NCI-H1694 treated with DMSO at 0.1 percent for 48 hours (cell line): ENCODE measurements at regions not wholly inside any gene's neighbourhood (a gene's known extent, or its start where the extent isn't known, plus 50 kb on each side); places are given as distances from the start of the nearest gene placed in this dataset.
"Not testable (repeated sequence)": the region's sequence is repeated elsewhere in the genome, so short reads cannot be mapped to it uniquely, and the experiment has no call there.

Source experiments
- DNase-seq: peaks from one replicate; lab custom pipeline; 2025; lab: John Stamatoyannopoulos, UW

DNA sequence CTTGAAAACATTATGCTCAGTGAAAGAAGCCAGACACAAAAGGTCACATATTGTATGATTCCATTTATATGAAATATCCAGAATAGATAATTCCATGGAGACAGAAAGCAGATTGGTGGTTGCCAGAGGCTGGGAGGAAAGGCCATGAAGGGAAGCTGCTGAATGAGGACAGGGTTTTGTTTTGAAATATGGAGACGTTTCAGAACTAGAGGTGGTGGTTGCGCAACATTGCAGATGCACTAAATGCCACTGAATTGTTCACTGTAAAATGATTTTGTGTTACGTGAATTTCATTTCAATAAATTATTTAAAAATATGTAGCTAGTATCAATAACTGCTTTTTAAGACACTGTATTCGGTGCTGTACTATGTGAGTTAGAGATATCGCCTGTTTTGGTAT is 101.7 kb upstream of the ZNF236 start:
- no peak for DNase-seq

DNA sequence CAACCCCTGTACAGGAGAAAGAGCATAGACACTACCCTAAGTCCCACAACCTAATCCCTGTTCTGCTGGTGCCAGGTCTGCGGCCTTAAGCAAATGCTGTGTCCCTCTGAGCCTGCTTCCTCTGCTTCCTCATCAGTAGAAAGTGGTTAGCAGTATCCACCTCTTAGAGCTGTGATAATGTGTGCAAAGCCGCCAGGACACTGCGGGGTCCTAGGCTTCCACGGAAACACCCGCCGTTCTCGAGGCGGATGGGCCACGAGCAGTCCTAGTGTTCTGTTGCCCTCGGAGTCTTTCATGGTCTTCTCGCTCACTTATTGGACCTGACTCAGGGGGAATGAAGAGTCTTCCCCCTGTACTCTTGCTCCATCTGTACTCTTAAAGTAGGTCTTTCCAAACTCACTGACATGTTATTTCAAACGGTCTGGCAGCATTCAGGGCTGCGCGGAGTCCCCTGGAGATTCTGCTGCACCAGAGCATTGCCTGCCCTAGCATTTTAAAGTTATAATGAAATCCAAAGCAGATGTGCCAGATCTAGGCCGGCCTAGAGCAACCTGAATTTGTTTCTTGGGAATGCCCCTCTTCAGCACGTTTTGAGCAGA is 107.2 kb upstream of the ZNF236 start:
- no peak for DNase-seq

DNA sequence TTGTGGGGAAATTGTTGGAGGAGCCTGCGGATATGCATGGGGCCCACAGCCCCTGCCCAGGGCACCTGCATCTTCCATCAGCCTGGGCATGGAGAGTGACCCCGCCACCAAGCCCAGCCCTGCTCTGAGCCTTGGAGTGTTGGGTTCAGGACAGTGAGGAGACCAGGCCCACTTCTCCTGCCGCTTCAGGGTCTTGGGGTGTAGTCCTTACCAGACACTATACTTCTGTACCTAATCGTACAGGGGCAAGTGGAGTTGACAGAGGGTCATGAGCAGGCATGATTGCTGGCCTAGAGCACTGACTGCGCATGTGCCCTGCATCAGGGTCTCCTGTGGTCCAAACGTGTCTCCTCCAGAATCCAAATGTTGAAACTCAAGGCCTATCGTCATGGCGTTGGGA is 108.9 kb upstream of the ZNF236 start:
- DNase-seq = no peak

DNA sequence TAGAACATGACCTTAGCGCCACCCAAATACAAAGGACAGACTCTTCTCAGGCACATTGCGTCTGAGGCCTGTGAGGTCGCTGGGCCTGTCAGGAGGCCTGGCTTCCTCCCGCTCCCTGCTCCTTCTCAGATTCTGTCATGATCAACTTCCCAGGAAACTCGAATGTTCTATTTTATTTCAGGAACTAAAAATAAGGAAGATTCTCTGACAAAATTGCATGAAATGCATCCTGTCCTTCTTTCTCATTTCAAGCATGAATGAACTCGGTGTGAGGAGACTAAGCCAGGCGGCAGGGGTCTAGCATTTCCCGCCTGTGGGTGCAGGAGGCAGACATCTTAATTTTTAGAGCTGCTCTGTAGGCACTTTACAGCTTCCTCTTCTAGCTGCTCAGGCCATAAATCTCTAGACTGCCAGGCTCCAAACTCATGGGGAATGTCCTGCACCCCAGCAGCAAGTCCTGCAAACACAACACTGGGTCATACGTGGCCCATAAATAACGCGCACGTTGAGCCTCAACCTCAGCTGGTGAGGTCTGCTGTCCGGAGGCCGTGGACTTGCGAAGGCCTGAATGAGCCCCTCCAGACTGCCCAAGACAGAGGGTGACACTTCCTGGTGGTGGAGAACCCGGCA is 109.7 kb upstream of the ZNF236 start:
- DNase-seq = no peak

DNA sequence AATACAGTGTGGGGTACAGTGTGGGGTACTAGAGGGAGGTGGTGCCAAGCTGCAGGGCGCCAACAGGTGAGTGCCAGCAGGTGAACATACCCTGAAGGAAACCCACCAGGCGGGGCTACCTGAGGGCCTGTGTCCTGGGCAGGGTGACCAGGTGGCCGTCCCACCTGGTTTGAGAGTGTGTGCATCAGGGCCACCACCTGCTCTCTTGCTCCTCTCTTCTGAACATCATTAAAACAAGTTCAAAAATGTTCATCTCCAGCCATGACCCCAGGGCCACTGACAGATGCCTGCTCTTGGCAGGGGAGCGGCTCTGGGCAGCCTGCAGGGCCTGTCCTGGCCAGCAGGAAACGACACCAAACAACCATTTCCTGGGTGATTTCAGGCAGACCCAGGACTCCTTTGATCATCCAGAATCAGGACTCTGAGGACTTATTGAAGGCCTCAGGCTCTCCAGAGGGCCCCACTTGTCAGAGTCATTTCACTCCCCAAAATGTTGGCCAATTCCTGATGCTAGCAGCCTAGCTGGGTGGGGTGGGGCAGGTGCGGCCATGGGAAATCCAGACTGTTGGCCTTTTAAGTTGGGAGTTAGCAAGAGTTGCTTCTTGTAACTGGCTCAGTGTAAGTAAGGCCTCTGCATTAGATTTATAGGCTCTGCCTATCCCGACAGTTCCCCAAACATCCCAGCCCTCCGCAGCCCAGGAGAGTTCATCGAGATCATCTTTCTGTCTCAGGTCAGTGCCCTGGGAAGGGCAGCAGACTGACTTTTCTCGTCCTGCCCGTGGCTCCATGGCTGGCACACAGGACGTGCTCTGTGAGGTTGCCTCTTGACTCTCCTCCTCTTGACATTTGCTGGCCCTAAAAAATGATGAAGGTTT is 111.5 kb upstream of the ZNF236 start:
- no peak for DNase-seq

DNA sequence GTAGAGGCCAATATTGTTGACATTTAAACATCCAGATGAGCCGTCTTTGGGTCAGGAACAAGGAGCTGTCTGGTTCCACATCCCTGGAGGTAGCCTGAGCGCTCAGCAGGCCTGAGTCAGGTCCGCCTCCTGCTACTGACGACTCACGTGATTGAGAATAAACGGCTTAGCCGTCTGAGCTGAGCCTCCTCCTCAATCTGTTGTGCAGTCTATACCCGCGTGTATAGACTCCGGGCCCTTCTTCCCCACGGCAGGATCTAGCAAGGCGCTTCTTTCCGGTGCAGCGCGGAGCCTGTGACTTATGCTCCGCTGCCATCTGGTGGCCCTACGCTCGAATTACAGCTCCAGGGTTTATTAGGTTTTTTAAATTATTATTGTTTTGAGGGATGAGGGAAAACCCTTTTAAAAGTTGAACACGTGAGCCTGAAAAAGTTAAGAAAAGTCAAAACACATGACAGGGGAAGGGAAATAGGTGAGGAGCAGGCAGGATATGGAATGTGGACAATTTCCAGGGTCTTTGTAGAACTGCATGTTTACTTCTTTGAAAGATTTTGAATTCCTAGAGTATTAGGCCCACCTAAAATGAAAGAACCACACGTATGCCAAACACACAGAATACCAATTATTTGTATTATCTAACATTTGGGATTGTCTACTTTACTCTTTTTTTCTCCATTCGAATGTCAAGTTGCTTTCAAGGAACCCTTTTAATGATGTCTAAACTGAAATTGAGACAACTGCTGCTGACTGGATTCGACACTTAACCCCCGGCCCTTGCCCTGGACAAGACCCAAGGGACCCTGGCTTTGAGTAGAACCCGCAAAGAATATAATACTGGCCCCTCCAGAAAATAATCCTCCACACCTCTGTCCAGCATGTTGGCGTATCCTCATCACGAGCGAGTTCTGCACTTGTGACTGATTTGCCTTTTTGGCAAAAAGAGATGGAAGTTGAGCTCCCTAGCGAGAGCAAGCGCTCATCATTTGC is 112.4 kb upstream of the ZNF236 start:
- DNase-seq = peak; percentile 21

DNA sequence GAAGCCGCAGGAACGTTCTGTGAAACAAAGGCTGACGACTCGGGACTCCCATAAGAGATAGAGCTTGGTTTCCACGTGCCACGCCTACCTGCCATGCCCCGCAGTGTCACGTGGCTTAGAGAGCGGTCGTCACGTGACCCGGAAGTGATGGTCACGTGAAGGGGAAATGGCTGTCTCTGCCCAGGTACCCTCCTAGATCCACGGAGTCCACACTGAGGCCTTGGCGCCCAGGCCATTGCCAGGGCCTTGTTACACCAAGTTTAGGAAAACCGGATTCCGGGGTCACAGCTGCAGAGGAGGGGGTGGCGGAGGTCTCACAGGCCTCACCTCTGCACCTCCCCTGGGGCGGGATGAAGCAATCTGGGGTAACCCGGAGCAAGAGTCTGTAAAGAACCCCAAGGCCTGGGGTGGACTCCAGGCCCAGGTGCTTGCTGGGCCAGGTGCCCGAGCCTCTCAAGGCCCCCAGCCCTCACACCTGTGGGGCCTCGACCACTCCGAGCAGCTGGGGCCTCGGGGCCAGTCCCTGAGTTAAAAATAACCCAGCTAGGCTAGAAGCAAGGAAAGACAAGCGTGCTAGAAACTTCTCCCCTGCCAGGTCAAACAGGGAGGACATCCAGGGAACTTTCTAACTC is 113.5 kb upstream of the ZNF236 start:
- no peak for DNase-seq

DNA sequence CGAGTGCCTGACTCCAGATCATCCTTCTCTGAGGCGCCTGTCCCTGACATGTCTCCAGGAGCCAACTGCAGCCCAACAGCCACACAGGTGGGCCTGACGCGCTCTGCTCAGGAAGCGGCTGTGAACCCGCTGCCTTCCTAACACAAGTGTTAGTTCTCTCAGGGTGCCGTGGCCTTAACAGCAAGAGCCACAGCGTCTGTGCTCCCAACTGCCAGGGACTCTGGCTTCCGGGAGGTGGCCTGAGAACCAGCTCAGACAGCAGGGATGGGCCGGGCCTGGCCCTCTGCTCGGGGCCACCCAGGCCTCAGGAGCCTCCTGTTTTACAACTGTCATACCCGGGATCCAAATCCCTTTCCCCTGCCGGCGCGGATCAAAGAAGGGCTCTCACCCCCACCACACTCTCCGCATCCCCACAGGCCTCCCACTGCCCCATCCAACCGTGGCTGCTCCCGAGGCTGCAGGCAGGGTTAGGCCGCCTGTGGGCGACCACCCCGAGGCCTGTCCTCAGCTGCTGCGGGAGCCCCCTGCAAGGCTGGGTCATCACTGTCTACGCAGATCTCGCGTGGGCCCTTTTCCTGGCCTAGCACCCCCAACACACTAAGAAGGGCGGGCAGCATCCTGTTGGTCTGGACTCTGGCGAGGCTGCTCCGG is 114.2 kb upstream of the ZNF236 start:
- DNase-seq = no peak

DNA sequence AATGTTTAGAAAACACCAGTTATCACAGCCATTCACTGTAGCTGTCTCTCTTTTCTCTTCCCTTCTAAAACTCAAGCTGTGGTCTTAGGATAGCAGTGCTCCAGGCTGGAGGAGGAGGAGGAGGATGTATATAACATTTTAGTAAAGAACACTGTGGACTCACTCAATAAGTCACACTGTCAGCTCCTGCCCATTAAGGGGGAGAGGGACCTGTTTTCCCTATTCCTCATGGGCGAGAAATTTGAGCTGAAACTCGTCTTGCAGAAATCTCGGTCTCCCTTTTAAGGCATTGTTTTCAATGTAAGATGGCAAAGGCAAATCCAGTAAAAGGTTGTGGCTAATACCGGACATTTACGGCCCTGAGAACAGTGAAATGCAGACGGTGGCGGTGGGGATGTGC is 114.8 kb upstream of the ZNF236 start:
- no peak for DNase-seq

DNA sequence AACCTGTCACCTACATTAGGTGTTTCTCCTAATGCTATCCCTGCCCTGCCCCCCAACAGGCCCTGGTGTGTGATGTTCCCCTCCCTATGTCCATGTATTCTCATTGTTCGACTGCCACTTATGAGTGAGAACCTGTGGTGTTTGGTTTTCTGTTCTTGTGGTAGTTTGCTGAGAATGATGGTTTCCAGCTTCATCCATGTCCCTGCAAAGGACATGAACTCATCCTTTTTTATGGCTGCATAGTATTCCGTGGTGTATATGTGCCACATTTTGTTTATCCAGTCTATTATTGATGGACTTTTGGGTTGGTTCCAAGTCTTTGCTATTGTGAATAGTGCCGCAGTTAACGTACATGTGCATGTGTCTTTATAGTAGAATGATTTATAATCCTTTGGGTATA is 117.8 kb upstream of the ZNF236 start:
- not testable (repeated sequence) for DNase-seq

DNA sequence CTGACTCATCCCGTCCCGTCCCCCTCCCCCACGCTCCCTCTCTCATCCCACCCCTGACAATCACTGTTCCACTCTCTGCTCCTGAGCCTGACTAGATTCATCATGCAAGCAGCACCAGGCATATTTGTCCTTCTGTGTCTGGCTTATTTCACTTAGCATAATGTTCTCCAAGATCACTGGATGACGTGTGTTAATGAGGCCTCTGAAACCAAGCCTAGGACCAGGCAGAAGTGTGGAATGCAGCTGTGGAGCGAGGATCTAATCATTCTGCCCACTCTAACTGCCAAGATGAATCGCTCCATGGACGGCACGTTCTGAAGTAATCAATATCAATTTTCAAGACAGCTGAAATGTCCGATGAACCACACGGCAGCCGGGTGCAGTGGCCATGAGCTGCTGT is 122.4 kb upstream of the ZNF236 start:
- no peak for DNase-seq

DNA sequence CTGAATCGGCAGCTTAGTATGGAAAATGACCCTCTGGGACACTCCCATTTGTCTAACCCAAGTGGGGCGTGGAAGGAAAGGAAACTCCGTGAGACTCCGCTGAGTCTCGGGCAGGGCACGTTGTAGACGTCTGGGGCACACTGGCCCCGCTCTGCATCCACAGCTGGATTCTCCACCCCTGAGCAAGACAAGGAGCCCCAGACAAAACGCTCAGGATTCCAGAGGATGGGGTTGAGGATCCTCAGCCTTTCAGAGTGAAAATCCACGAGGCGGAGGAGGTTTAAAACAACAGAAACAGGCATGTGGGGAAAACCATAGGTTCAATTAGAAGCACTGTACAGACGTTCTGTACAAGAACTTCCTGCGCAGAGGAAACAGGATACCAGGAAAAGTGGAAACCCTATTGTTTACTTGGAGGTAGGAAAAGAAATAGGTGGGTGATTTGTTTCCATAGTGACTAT is 124.9 kb upstream of the ZNF236 start:
- DNase-seq = no peak

DNA sequence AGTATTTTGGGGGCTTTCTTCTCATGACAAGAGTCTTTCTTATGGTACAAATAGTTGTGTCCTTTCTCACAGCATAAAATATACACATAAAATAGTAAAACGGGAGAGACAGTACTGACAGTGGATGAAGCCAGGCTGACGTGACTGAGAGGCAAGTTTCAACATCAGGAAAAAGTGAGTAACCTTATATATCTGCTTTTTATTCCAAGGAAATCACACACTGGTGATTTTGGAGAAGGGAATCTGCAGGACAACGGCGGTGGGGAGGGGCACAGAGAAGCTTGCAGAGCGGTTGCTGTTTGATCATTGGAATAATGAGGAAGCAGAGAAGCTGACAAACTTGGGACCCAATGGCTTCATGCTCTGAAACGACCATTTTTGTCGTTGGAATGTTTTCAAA is 130.6 kb upstream of the ZNF236 start:
- no peak for DNase-seq

DNA sequence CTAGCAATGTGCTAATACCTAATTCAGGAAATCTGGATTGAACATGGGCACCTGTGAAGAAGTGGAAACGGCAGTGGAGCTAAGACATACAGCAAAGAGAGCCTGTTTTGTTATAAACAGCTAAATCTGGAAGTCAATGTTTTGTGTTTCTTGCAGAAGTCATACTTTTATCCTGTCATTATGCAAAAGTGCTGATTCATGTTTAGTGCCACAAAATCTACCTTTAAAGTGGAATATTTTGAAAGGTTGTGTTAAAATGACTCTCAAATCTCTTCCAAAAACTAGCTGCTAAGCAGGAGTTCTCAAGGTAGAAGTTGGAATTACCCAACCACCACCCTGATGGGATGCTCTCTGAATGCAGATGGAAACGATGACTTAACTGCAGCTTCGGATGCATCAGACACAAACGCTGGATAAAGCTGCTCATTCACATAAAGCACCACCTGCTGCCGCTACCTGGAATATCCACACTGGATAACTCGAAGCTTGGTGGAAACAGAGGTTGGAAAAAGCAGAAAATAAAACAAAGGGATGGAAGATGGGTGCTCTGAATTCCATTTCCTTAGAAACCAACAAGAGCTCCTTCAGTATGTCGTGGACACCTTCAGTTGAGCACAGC is 132.6 kb upstream of the ZNF236 start:
- DNase-seq = no peak

DNA sequence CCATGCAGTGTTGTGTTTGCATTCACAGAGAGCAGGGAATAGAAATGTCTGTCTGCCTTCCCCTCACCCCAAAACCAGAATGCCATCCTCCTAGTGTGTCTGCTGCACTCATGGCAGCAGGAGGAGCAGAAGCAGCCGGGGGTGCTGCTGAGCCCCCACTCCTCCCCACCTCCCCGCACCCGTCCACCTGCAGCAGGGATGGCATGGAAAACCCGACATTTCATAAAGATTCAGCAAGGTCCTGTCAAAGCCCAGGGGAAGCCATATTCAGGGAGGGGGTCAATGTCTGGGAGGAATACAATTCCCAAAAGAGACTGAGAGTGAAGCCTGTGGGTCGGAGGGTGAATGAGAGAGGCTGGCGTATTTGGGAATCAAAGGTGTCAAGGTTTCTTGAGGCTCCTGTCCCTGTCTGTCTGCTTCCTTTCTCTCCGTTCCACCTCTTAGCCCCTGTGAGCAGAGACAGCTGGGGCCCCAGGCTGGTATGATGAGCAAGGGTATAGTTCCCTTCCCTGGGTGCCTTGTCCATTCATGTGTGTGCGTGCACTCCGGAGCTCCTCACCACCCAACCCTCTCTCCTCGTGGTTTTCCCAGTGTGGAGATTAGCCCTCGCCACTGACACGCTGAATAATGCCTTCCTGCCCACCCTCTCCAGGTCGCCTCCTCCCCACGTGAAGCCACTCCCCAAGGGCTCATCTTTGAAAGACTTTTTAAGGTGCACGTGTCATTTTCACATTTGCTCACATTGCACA is 133.5 kb upstream of the ZNF236 start:
- DNase-seq = no peak

DNA sequence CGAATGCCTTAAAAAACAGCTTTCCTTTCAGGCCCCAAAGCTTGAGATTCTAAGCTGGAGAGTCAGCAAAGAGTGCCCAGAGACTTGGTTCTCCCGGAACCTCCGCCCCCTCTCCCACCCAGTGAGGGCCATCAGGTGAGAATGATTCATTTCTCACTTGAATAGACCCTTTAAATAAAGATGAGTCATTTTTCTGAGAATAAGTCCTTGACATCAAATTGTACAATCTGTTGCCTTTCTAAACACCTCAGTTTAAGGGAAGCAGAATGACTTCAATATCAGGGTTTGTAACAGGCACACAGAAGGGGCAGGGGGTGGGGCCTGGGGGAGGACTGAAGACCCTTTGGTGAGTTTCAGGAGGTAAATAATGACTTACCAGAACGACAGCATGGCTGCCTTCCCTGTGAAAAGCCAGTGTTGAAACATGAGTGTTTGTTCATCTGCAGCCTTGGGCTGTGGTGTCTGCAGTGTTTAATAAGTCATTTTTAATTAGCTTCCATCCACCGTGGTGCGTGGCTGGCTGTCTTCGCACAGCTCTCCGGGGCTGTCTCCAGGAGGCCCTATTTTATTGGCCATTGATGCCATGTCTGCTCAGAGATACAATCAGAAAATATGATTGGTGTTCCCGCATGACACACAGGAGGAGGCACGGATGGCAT is 134.9 kb upstream of the ZNF236 start:
- no peak for DNase-seq

DNA sequence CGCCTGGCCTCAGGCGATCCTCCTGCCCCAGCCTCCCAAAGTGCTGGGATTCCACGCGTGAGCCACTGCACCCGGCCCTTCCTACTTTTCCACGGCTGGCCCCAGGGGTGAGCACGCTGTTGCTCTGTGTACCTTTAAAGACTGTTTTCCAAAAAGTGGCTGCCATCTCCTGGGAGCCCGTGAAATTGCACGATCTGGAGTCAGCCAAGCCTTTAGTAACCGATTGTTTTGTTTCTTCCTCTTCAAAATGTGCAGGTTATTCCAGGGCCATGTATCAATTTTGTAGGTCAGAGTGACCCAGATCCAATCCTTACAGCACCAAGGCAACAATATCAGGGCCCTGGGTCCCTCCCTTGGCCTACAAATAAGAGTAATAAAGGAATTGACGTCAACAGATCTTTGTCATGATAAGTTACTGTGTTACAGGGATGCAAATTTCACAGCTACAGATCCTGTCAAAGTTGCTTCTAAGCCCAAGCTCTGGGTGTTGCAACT is 135.6 kb upstream of the ZNF236 start:
- DNase-seq = peak; percentile 13

DNA sequence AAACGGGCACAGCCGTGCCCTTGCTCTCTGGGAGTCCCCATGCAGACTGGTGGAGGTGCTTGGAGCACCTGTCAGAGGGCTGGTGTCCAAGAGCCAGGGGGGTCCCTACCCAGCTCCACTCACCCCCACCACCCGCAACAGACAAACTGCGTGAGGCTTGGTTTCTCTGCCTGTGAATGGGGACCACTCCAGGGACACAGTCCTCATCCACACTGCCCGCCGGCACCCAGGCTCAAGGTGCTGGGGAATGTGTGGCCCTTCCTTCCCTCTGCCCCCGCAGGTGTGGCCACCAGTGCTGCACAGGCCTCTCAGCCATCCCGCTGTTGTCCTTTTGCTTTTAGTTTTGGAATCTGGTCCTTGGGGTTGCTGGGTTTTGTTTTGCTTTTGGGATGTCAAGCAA is 136.5 kb upstream of the ZNF236 start:
- no peak for DNase-seq

DNA sequence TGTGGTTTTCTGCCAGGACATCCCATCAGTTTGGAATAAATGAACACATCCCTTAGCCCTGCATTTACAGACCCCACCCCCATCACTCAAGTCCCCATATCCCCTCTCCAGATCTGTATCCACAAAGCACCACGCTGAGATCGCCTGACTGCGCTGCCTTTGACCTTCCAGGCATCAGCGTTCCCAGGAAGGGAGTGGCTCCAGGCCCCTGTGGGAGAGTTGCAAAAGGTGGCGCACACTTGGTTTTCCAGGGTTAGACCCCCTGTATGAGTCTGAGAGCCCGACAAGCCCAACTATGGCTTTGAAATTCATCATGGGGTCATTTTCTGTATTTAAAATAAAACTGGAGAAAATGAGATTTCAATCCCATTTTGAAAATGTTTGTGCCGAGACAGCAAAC is 137.0 kb upstream of the ZNF236 start:
- no peak for DNase-seq
